ENCODE measurements at regions not wholly inside any gene's neighbourhood (a gene's known extent, or its start where the extent isn't known, plus 50 kb on each side); places are given as distances from the start of the nearest gene placed in this dataset.
"Not testable (repeated sequence)": the region's sequence is repeated elsewhere in the genome, so short reads cannot be mapped to it uniquely, and the experiment has no call there.

GRCh38 chr5:101327816-101328215, 424.7 kb upstream of the ST8SIA4 start:
- Histone ChIP-seq H3K27me3 (replicated peaks) (no peaks in the 10 kb centered on the region), H3K36me3 (no peaks in the 10 kb centered on the region), H3K4me3 (no peak overlapping the region), H3K4me1 (replicated peaks) (no peaks in the 10 kb centered on the region), H3K9me3 (replicated peaks) (no peaks in the 10 kb centered on the region), H3K27ac (no peak overlapping the region)
- no peak for DNase-seq (ENCODE audit: low read depth in 1 of 2, low spot score in 2 of 2)

GRCh38 chr5:101326766-101327165, 423.7 kb upstream of the ST8SIA4 start:
- Histone ChIP-seq H3K4me1 (replicated peaks) (no peaks in the 10 kb centered on the region), H3K27me3 (replicated peaks) (no peaks in the 10 kb centered on the region), H3K9me3 (replicated peaks) (no peaks in the 10 kb centered on the region), H3K4me3 (no peak overlapping the region), H3K27ac (no peak overlapping the region), H3K36me3 (no peaks in the 10 kb centered on the region)
- no peak for DNase-seq (ENCODE audit: low read depth in 1 of 2, low spot score in 2 of 2)

- H3K9me3 ChIP-seq (replicated peaks); DNase-seq (ENCODE audit: low read depth in 1 of 2, low spot score in 2 of 2); H3K4me1 ChIP-seq (replicated peaks); H3K27ac ChIP-seq; H3K27me3 ChIP-seq (replicated peaks); H3K36me3 ChIP-seq; H3K4me3 ChIP-seq: not testable (repeated sequence)
These were observed 413.3 kb upstream of the ST8SIA4 start for GRCh38 chr5:101316401-101316800.

- DNase-seq (ENCODE audit: low read depth in 1 of 2, low spot score in 2 of 2): peak in 1 of 2 experiments; percentile 29
- Histone ChIP-seq H3K27ac (no peak overlapping the region), H3K4me1 (replicated peaks) (peaks cover 3% of the 10 kb centered on the region; the same call in 1 of the 2 replicates)
These were observed 403.5 kb upstream of the ST8SIA4 start for GRCh38 chr5:101306391-101307137.

GRCh38 chr5:101296477-101296876, 393.4 kb upstream of the ST8SIA4 start:
- no peaks in the 10 kb centered on the region for H3K36me3 ChIP-seq
- H3K4me3 ChIP-seq: no peak overlapping the region
- H3K27me3 ChIP-seq (replicated peaks): no peaks in the 10 kb centered on the region
- no peaks in the 10 kb centered on the region for H3K9me3 ChIP-seq (replicated peaks)
- DNase-seq (ENCODE audit: low read depth in 1 of 2, low spot score in 2 of 2): no peak
- H3K4me1 ChIP-seq (replicated peaks): no peaks in the 10 kb centered on the region
- H3K27ac ChIP-seq: no peak overlapping the region

More at GRCh38 chr5:101306391-101307137, 403.5 kb upstream of the ST8SIA4 start:
- H3K36me3 ChIP-seq: no peaks in the 10 kb centered on the region
- no peak overlapping the region for H3K4me3 ChIP-seq
- H3K27me3 ChIP-seq (replicated peaks): no peaks in the 10 kb centered on the region
- H3K9me3 ChIP-seq (replicated peaks): no peaks in the 10 kb centered on the region

GRCh38 chr5:101292199-101292598, 389.1 kb upstream of the ST8SIA4 start:
- DNase-seq (ENCODE audit: low read depth in 1 of 2, low spot score in 2 of 2): no peak
- H3K9me3 ChIP-seq (replicated peaks): no peaks in the 10 kb centered on the region
- no peak overlapping the region for H3K27ac ChIP-seq
- H3K4me1 ChIP-seq (replicated peaks): no peaks in the 10 kb centered on the region
- no peaks in the 10 kb centered on the region for H3K36me3 ChIP-seq
- H3K4me3 ChIP-seq: no peak overlapping the region
- H3K27me3 ChIP-seq (replicated peaks): no peaks in the 10 kb centered on the region

GRCh38 chr5:101290761-101291160, 387.7 kb upstream of the ST8SIA4 start:
- not testable (repeated sequence) for H3K27ac ChIP-seq; H3K9me3 ChIP-seq (replicated peaks); H3K4me3 ChIP-seq; H3K27me3 ChIP-seq (replicated peaks); DNase-seq (ENCODE audit: low read depth in 1 of 2, low spot score in 2 of 2); H3K36me3 ChIP-seq; H3K4me1 ChIP-seq (replicated peaks)

- no peak overlapping the region for H3K4me3 ChIP-seq
- DNase-seq (ENCODE audit: low read depth in 1 of 2, low spot score in 2 of 2): no peak
- no peaks in the 10 kb centered on the region for H3K27me3 ChIP-seq (replicated peaks)
- H3K9me3 ChIP-seq (replicated peaks): no peaks in the 10 kb centered on the region
- no peaks in the 10 kb centered on the region for H3K4me1 ChIP-seq (replicated peaks)
- H3K27ac ChIP-seq: no peak overlapping the region
- H3K36me3 ChIP-seq: no peaks in the 10 kb centered on the region
These were observed 385.6 kb upstream of the ST8SIA4 start for GRCh38 chr5:101288633-101289032.

- H3K4me3 ChIP-seq: no peak overlapping the region
- no peaks in the 10 kb centered on the region for H3K4me1 ChIP-seq (replicated peaks)
- no peaks in the 10 kb centered on the region for H3K27me3 ChIP-seq (replicated peaks)
- no peak overlapping the region for H3K27ac ChIP-seq
- no peaks in the 10 kb centered on the region for H3K36me3 ChIP-seq
- no peaks in the 10 kb centered on the region for H3K9me3 ChIP-seq (replicated peaks)
- no peak for DNase-seq (ENCODE audit: low read depth in 1 of 2, low spot score in 2 of 2)
These were observed 381.8 kb upstream of the ST8SIA4 start for GRCh38 chr5:101284736-101285375.

GRCh38 chr5:101283938-101284337, 380.9 kb upstream of the ST8SIA4 start:
- not testable (repeated sequence) for H3K9me3 ChIP-seq (replicated peaks); H3K27ac ChIP-seq; H3K4me1 ChIP-seq (replicated peaks); H3K27me3 ChIP-seq (replicated peaks); H3K4me3 ChIP-seq; DNase-seq (ENCODE audit: low read depth in 1 of 2, low spot score in 2 of 2); H3K36me3 ChIP-seq

- Histone ChIP-seq H3K27ac (no peak overlapping the region), H3K4me3 (no peak overlapping the region), H3K9me3 (replicated peaks) (no peaks in the 10 kb centered on the region), H3K36me3 (no peaks in the 10 kb centered on the region), H3K27me3 (replicated peaks) (no peaks in the 10 kb centered on the region), H3K4me1 (replicated peaks) (no peaks in the 10 kb centered on the region)
- no peak for DNase-seq (ENCODE audit: low read depth in 1 of 2, low spot score in 2 of 2)
These were observed 375.8 kb upstream of the ST8SIA4 start for GRCh38 chr5:101278917-101279316.

GRCh38 chr5:101278011-101278687, 375.1 kb upstream of the ST8SIA4 start:
- H3K27ac ChIP-seq: no peak overlapping the region
- H3K4me3 ChIP-seq: no peak overlapping the region
- H3K27me3 ChIP-seq (replicated peaks): no peaks in the 10 kb centered on the region
- H3K36me3 ChIP-seq: no peaks in the 10 kb centered on the region
- H3K9me3 ChIP-seq (replicated peaks): no peaks in the 10 kb centered on the region
- DNase-seq (ENCODE audit: low read depth in 1 of 2, low spot score in 2 of 2): no peak
- H3K4me1 ChIP-seq (replicated peaks): no peaks in the 10 kb centered on the region

GRCh38 chr5:101271945-101272344, 368.9 kb upstream of the ST8SIA4 start:
- Histone ChIP-seq H3K4me1 (replicated peaks) (no peaks in the 10 kb centered on the region), H3K4me3 (no peak overlapping the region), H3K27me3 (replicated peaks) (no peaks in the 10 kb centered on the region), H3K9me3 (replicated peaks) (no peaks in the 10 kb centered on the region), H3K27ac (no peak overlapping the region), H3K36me3 (no peaks in the 10 kb centered on the region)
- no peak for DNase-seq (ENCODE audit: low read depth in 1 of 2, low spot score in 2 of 2)

GRCh38 chr5:101271416-101271815, 368.3 kb upstream of the ST8SIA4 start:
- H3K4me1 ChIP-seq (replicated peaks): no peaks in the 10 kb centered on the region
- no peaks in the 10 kb centered on the region for H3K36me3 ChIP-seq
- no peak for DNase-seq (ENCODE audit: low read depth in 1 of 2, low spot score in 2 of 2)
- no peaks in the 10 kb centered on the region for H3K27me3 ChIP-seq (replicated peaks)
- H3K9me3 ChIP-seq (replicated peaks): no peaks in the 10 kb centered on the region
- no peak overlapping the region for H3K27ac ChIP-seq
- H3K4me3 ChIP-seq: no peak overlapping the region

Data from SJSA1 (cell line).